K562 (cell line): ENCODE measurements at regions not wholly inside any gene's neighbourhood (a gene's known extent, or its start where the extent isn't known, plus 50 kb on each side); places are given as distances from the start of the nearest gene placed in this dataset.

Source experiments
- ATAC-seq: fragments of 200-7000 bp; cut with Tn5 transposase; 3 replicates; pipeline ENCODE4 v1.9.1; 2020; ENCODE audit warnings: moderate library complexity
- BruUV-seq: library from RNA; stranded (reverse); fragments of 400-500 nt; replicated peaks from 2 replicates; lab custom pipeline; 2021; lab: Mats Ljungman, UMichigan
- CTCF ChIA-PET: fragments of 300-600 bp; formaldehyde crosslinking; extraction: SDS; loops from one replicate; lab custom pipeline; 2021; ENCODE audit warnings: low intra/inter-chr PET ratio; lab: Yijun Ruan, JAX
- POLR2A ChIA-PET: fragments of 300-600, 350-650 bp; sonication (Branson Sonifier 250); formaldehyde crosslinking; extraction: SDS; loops from one replicate; lab custom pipeline; 2021; ENCODE audit warnings: antibody characterized with exemption, inconsistent platforms; lab: Yijun Ruan, JAX
- DNase-seq, 4 experiments: peaks; one replicate each; pipeline versions ENCODE4 v3.0.0 to v3.0.0-alpha.2; 2011 to 2018; ENCODE audit warnings: low spot score in 3 of 4, mixed read lengths in 3 of 4; ENCODE audit errors: extremely low read depth in 1 of 4
- FAIRE-seq: peaks from 2 replicates; lab custom pipeline; 2011; peaks lifted over from hg19 to GRCh38; lab: Jason Lieb, UNC
- H2AFZ ChIP-seq: 2 replicates; pipeline ENCODE4 v1.6.0; 2011; ENCODE audit warnings: low read depth, low read length, control low read depth, inconsistent platforms
- H3K27ac ChIP-seq: fragments of 200-600 bp; 3 replicates; pipeline ENCODE4 v1.8.0; 2011; ENCODE audit warnings: low read depth, mild to moderate bottlenecking, control low read depth, inconsistent platforms, low read length, moderate library complexity, mixed read lengths; ENCODE audit errors: extremely low read depth
- H3K27me3 ChIP-seq, 2 experiments: fragments of 300-600 bp in 1 of 2; 2 replicates in 1 of 2; 3 replicates in 1 of 2; pipeline versions ENCODE4 v1.6.0 to v1.8.0; 2011; ENCODE audit warnings: inconsistent platforms in 2 of 2, low read length in 2 of 2, mild to moderate bottlenecking in 1 of 2, mixed read lengths in 1 of 2, moderate library complexity in 1 of 2; ENCODE audit not compliant: control insufficient read depth in 2 of 2, insufficient read depth in 2 of 2
- H3K36me3 ChIP-seq: fragments of 300-600 bp; 3 replicates; pipeline ENCODE4 v1.8.0; 2011; ENCODE audit warnings: mild to moderate bottlenecking, low read length, inconsistent platforms; ENCODE audit not compliant: control insufficient read depth, insufficient read depth
- H3K4me1 ChIP-seq, 2 experiments: fragments of 200-600 bp in 1 of 2; replicated peaks in 1 of 2; 2 replicates in 1 of 2; 3 replicates in 1 of 2; pipeline versions ENCODE4 v1.5.1 to v1.8.0; 2011; ENCODE audit warnings: inconsistent platforms in 2 of 2, low read length in 2 of 2, mild to moderate bottlenecking in 1 of 2, mixed read lengths in 1 of 2, moderate library complexity in 1 of 2; ENCODE audit not compliant: control insufficient read depth in 2 of 2, insufficient read depth in 2 of 2
- H3K4me2 ChIP-seq: 2 replicates; pipeline ENCODE4 v1.6.1; 2011; ENCODE audit warnings: low read length, control low read depth, inconsistent platforms, mixed read lengths; ENCODE audit not compliant: insufficient read depth
- H3K4me3 ChIP-seq: fragments of 200-600 bp; sonication (generic), shearing (Covaris generic); 2 replicates; pipeline ENCODE4 v1.5.1; 2016; ENCODE audit warnings: control low read depth, inconsistent platforms
- H3K79me2 ChIP-seq: fragments of 200-600 bp; 3 replicates; pipeline ENCODE4 v1.8.0; 2011; ENCODE audit warnings: low read length, inconsistent platforms; ENCODE audit not compliant: control insufficient read depth, insufficient read depth
- H3K9ac ChIP-seq, 2 experiments: 2 replicates each; pipeline versions ENCODE4 v1.6.0 to v1.6.1; 2011; ENCODE audit warnings: low read depth in 2 of 2, low read length in 2 of 2, control low read depth in 1 of 2, inconsistent platforms in 1 of 2, mild to moderate bottlenecking in 1 of 2, mixed read lengths in 1 of 2; ENCODE audit not compliant: insufficient read depth in 1 of 2
- H3K9me1 ChIP-seq: one replicate; pipeline ENCODE4 v1.6.0; 2011; ENCODE audit warnings: inconsistent platforms, mild to moderate bottlenecking, low read length, moderate library complexity; ENCODE audit not compliant: control insufficient read depth, insufficient read depth
- H3K9me3 ChIP-seq: replicated peaks from 2 replicates; pipeline ENCODE4 v1.5.1; 2011; ENCODE audit warnings: low read depth, low read length, inconsistent platforms; ENCODE audit not compliant: control insufficient read depth, insufficient read depth
- H4K20me1 ChIP-seq: replicated peaks from 2 replicates; pipeline ENCODE4 v1.6.1; 2011; ENCODE audit warnings: low read length, inconsistent platforms, mixed read lengths; ENCODE audit not compliant: control insufficient read depth, insufficient read depth
- CREB1 ChIP-seq, 2 experiments: sonication (generic) in 1 of 2; formaldehyde crosslinking in 1 of 2; IDR thresholded peaks; 2 replicates each; pipeline versions ENCODE4 v1.6.1 to v1.8.0; 2012 to 2022; ENCODE audit warnings: inconsistent platforms in 1 of 2, mild to moderate bottlenecking in 1 of 2, missing genetic modification reagents in 1 of 2, moderate library complexity in 1 of 2
- HMG20A ChIP-seq: fragments of 450-650 bp; formaldehyde crosslinking; conservative IDR thresholded peaks from 2 replicates; pipeline ENCODE4 v1.4.0; 2020; ENCODE audit warnings: mild to moderate bottlenecking, mixed read lengths
- NELFE ChIP-seq: IDR thresholded peaks from 2 replicates; pipeline ENCODE4 v1.6.1; 2011; ENCODE audit warnings: mild to moderate bottlenecking; ENCODE audit not compliant: insufficient read depth, insufficient read length
- POLR2G ChIP-seq: fragments of 200-400 bp; formaldehyde crosslinking; IDR thresholded peaks from 2 replicates; pipeline ENCODE4 v1.6.1; 2017; ENCODE audit warnings: low read depth, mild to moderate bottlenecking, antibody characterized with exemption, low read length, moderate library complexity
- ZKSCAN3 ChIP-seq: fragments of 250-450 bp; sonication (Bioruptor Pico); IDR thresholded peaks from 2 replicates; pipeline ENCODE4 v1.4.0; 2020
- ZNF696 ChIP-seq: fragments of 250-450 bp; sonication (Bioruptor Pico); conservative IDR thresholded peaks from 2 replicates; pipeline ENCODE4 v1.4.0; 2020; ENCODE audit warnings: mild to moderate bottlenecking, moderate library complexity
- WGBS: fragments of 100-300 bp; shearing (Covaris generic); methylation state at CpG from one replicate; pipeline ENCODE4 v1.1.6; 2016; ENCODE audit warnings: low coverage, mixed read lengths; ENCODE audit not compliant: insufficient coverage; ENCODE audit errors: missing lambda C conversion rate; 5-methylcytosine and 5-hydroxymethylcytosine counted together
- in situ Hi-C: fragments of 300-500 bp; cut with MboI; formaldehyde crosslinking; loops from 4 replicates; pipeline ENCODE4 v1.15.0; 2018; ENCODE audit warnings: inconsistent platforms, mixed read lengths
- intact Hi-C: fragments of 100-400 bp; cut with micrococcal nuclease; formaldehyde crosslinking; loops from 2 replicates; pipeline ENCODE4 v1.14.2; 2022
- TF ChIP-seq, protein P1 (sequence below), 2 experiments: fragments of 450-650 bp; IDR thresholded peaks; 2 replicates each; pipeline ENCODE4 v1.6.1; 2016; ENCODE audit warnings: mild to moderate bottlenecking in 2 of 2, borderline replicate concordance in 1 of 2, low read depth in 1 of 2, moderate library complexity in 1 of 2

DNA sequence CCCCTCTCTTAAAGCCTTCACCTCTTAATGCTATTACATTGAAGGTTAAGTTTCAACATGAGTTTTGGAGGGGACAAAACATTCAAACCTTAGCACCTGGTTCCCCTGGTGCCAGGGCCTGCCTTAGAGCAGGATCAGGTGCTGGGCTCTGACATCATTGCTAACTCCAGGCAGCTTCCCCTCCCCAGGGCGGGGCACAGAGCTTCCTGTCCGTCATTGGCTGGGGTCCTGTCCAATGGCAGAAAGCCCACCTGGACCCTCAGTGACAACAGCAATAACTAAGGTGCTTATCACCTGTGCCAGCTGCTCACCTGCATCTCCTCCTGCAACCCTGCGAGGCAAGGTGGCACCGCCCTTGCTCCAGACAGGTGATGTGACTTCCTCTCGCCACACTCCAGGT lies 177.4 kb downstream of the NSG2 start (continued):
- TF ChIP-seq, protein P1, sequence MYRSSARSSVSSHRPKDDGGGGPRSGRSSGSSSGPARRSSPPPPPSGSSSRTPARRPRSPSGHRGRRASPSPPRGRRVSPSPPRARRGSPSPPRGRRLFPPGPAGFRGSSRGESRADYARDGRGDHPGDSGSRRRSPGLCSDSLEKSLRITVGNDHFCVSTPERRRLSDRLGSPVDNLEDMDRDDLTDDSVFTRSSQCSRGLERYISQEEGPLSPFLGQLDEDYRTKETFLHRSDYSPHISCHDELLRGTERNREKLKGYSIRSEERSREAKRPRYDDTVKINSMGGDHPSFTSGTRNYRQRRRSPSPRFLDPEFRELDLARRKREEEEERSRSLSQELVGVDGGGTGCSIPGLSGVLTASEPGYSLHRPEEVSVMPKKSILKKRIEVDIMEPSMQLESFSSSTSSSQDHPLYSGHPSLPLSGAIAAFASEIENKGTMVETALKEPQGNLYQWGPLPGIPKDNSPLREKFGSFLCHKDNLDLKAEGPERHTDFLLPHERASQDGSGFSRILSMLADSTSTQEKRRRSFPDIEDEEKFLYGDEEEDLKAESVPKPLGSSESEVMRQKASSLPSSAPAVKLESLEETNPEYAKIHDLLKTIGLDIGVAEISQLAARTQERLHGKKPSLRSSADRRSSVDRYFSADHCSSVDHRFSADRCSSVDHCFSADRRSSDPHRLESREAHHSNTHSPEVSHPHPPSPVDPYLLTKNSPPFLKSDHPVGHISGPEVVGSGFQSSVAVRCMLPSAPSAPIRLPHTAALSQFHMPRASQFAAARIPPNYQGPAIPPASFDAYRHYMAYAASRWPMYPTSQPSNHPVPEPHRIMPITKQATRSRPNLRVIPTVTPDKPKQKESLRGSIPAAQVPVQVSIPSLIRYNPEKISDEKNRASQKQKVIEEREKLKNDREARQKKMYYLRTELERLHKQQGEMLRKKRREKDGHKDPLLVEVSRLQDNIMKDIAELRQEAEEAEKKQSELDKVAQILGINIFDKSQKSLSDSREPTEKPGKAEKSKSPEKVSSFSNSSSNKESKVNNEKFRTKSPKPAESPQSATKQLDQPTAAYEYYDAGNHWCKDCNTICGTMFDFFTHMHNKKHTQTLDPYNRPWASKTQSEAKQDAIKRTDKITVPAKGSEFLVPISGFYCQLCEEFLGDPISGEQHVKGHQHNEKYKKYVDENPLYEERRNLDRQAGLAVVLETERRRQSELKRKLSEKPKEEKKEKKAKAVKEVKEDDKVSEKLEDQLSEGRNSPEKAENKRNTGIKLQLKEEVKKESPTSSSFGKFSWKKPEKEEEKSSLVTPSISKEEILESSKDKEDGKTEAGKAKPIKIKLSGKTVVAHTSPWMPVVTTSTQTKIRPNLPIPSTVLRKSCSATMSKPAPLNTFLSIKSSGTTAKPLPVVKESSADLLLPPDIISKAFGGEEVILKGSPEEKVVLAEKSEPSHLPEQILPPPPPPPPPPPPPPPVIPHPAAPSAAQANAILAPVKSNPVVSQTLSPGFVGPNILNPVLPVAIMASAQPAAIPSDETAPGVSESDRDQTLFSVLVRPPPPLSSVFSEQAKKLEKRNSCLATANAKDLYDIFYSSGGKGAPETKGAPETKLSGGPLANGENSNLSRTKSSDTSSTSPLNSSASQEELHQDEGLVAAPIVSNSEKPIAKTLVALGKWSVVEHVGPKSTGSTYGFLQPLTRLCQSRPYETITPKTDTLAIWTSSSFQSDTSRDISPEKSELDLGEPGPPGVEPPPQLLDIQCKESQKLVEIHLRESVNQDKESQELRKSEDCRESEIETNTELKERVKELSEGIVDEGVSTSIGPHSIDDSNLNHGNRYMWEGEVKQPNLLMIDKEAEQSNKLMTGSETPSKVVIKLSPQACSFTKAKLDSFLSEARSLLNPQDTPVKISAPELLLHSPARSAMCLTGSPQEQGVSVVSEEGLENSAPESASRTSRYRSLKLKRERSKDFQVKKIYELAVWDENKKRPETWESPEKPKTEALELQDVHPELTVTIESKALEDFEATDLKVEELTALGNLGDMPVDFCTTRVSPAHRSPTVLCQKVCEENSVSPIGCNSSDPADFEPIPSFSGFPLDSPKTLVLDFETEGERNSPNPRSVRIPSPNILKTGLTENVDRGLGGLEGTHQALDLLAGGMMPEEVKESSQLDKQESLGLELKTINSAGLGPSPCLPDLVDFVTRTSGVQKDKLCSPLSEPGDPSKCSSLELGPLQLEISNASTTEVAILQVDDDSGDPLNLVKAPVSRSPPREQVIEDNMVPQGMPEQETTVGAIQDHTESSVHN (IDR thresholded peaks at IDR 0.05; ENCODE audit: borderline replicate concordance in 1 of 2, low read depth in 1 of 2), result no peak
- TF ChIP-seq, all 486 proteins: peak for 0

GRCh38 chr5:174223355-174223754 lies 177.8 kb downstream of the NSG2 start:
- Histone ChIP-seq H3K4me3 (no peak overlapping the region), H3K9me1 (no peaks in the 10 kb centered on the region), H3K79me2 (no peaks in the 10 kb centered on the region), H2AFZ (no peak overlapping the region), H4K20me1 (no peaks in the 10 kb centered on the region; the same call in 1 of the 2 replicates), H3K9me3 (no peaks in the 10 kb centered on the region), H3K27me3 (peaks cover 0 to 9% of the 10 kb centered on the region in 2 experiments; a peak in 2 of 5 replicates), H3K4me1 (no peaks in the 10 kb centered on the region), H3K9ac (no peak overlapping the region), H3K36me3 (no peaks in the 10 kb centered on the region), H3K4me2 (no peak overlapping the region), H3K27ac (no peak overlapping the region)
- BruUV-seq, result no TSS peak
- 0% methylated on average over 12 of the region's 12 CpGs for WGBS
- DNase-seq, result no peak
- ChIA-PET CTCF (no interaction called here), POLR2A (no interaction called here)
- intact Hi-C loops, result no loop called here
- in situ Hi-C loops, result no loop called here
- no peak for TF ChIP-seq HMG20A (CRISPR knock-in tag)
- no peak for TF ChIP-seq NELFE
- no peak for TF ChIP-seq POLR2G
- TF ChIP-seq CREB1 (IDR thresholded peaks at IDR 0.05), result no peak
- no peak for TF ChIP-seq CREB1 (CRISPR knock-in tag; IDR thresholded peaks at IDR 0.05)
- TF ChIP-seq ZNF696 (CRISPR knock-in tag), result no peak
- TF ChIP-seq ZKSCAN3 (CRISPR knock-in tag), result no peak
- no peak for ATAC-seq
- no peak for FAIRE-seq
